ACC112 (cell line): ENCODE measurements at regions not wholly inside any gene's neighbourhood (a gene's known extent, or its start where the extent isn't known, plus 50 kb on each side); places are given as distances from the start of the nearest gene placed in this dataset.
"Not testable (repeated sequence)": the region's sequence is repeated elsewhere in the genome, so short reads cannot be mapped to it uniquely, and the experiment has no call there.

Source experiments
- H2AFZ ChIP-seq: fragments of 200-600 bp; sonication (generic); one replicate; pipeline ENCODE4 v1.6.0; 2017; ENCODE audit warnings: antibody characterized with exemption, low read length; ENCODE audit not compliant: unreplicated experiment
- H3K27ac ChIP-seq: fragments of 200-600 bp; sonication (generic); 2 replicates; pipeline ENCODE4 v1.5.1; 2014; ENCODE audit warnings: low read depth, mild to moderate bottlenecking, antibody characterized with exemption, low read length, moderate library complexity
- H3K27me3 ChIP-seq: fragments of 200-600 bp; sonication (generic); 2 replicates; pipeline ENCODE4 v1.6.1; 2014; ENCODE audit warnings: mild to moderate bottlenecking, antibody characterized with exemption, low read length, moderate library complexity, mixed read lengths; ENCODE audit not compliant: insufficient read depth
- H3K36me3 ChIP-seq: fragments of 200-600 bp; sonication (generic); 2 replicates; pipeline ENCODE4 v1.6.1; 2016; ENCODE audit warnings: mild to moderate bottlenecking, antibody characterized with exemption, low read length, moderate library complexity, mixed read lengths; ENCODE audit not compliant: insufficient read depth
- H3K4me1 ChIP-seq: fragments of 200-600 bp; sonication (generic); one replicate; pipeline ENCODE4 v1.6.1; 2016; ENCODE audit warnings: low read length, mixed read lengths; ENCODE audit not compliant: insufficient read depth, unreplicated experiment, control insufficient read depth
- H3K4me3 ChIP-seq: fragments of 200-600 bp; sonication (generic); 2 replicates; pipeline ENCODE4 v1.5.1; 2014; ENCODE audit warnings: mild to moderate bottlenecking, low read depth, low read length
- H3K79me2 ChIP-seq: fragments of 200-600 bp; sonication (generic); one replicate; pipeline ENCODE4 v1.6.0; 2016; ENCODE audit warnings: low read length; ENCODE audit not compliant: control insufficient read depth, unreplicated experiment, insufficient read depth

- not testable (repeated sequence) for H2AFZ ChIP-seq, H3K4me1 ChIP-seq, H3K79me2 ChIP-seq, H3K4me3 ChIP-seq, H3K27ac ChIP-seq, H3K27me3 ChIP-seq, H3K36me3 ChIP-seq
These were observed 1328.6 kb downstream of the GRIK2 start for GRCh38 chr6:102722086-102722485.

GRCh38 chr6:102717737-102718456 lies 1324.4 kb downstream of the GRIK2 start:
- no peak overlapping the region for H3K27ac ChIP-seq
- H3K4me1 ChIP-seq: no peaks in the 10 kb centered on the region
- no peaks in the 10 kb centered on the region for H3K36me3 ChIP-seq
- H3K4me3 ChIP-seq: no peak overlapping the region
- H3K79me2 ChIP-seq: no peaks in the 10 kb centered on the region
- H3K27me3 ChIP-seq: no peaks in the 10 kb centered on the region
- H2AFZ ChIP-seq: no peak overlapping the region

- Histone ChIP-seq H3K4me1 (no peaks in the 10 kb centered on the region), H3K27me3 (no peaks in the 10 kb centered on the region), H3K4me3 (no peak overlapping the region)
These were observed 1323.7 kb downstream of the GRIK2 start for GRCh38 chr6:102717252-102717651.

GRCh38 chr6:102701019-102701418 lies 1307.5 kb downstream of the GRIK2 start:
- Histone ChIP-seq H3K27ac (no peak overlapping the region), H3K4me1 (no peaks in the 10 kb centered on the region), H2AFZ (no peak overlapping the region), H3K4me3 (no peak overlapping the region), H3K27me3 (no peaks in the 10 kb centered on the region), H3K36me3 (no peaks in the 10 kb centered on the region), H3K79me2 (no peaks in the 10 kb centered on the region)

More at GRCh38 chr6:102717252-102717651, 1323.7 kb downstream of the GRIK2 start:
- Histone ChIP-seq H3K79me2 (no peaks in the 10 kb centered on the region), H2AFZ (no peak overlapping the region), H3K27ac (no peak overlapping the region), H3K36me3 (no peaks in the 10 kb centered on the region)

GRCh38 chr6:102686461-102686860 lies 1293.0 kb downstream of the GRIK2 start:
- H2AFZ ChIP-seq: no peak overlapping the region
- no peaks in the 10 kb centered on the region for H3K27me3 ChIP-seq
- H3K4me1 ChIP-seq: no peaks in the 10 kb centered on the region
- H3K36me3 ChIP-seq: no peaks in the 10 kb centered on the region
- no peak overlapping the region for H3K27ac ChIP-seq
- H3K4me3 ChIP-seq: no peak overlapping the region
- H3K79me2 ChIP-seq: no peaks in the 10 kb centered on the region

- H2AFZ ChIP-seq: no peak overlapping the region
- H3K79me2 ChIP-seq: no peaks in the 10 kb centered on the region
- no peaks in the 10 kb centered on the region for H3K27me3 ChIP-seq
- H3K4me3 ChIP-seq: no peak overlapping the region
- no peak overlapping the region for H3K27ac ChIP-seq
- H3K4me1 ChIP-seq: no peaks in the 10 kb centered on the region
- no peaks in the 10 kb centered on the region for H3K36me3 ChIP-seq
These were observed 1286.9 kb downstream of the GRIK2 start for GRCh38 chr6:102680413-102680812.

- Histone ChIP-seq H3K4me1 (no peaks in the 10 kb centered on the region), H3K4me3 (no peak overlapping the region), H3K79me2 (no peaks in the 10 kb centered on the region), H3K36me3 (no peaks in the 10 kb centered on the region), H3K27me3 (no peaks in the 10 kb centered on the region), H3K27ac (no peak overlapping the region), H2AFZ (no peak overlapping the region)
These were observed 1286.4 kb downstream of the GRIK2 start for GRCh38 chr6:102679865-102680264.

GRCh38 chr6:102677225-102677624 lies 1283.7 kb downstream of the GRIK2 start:
- Histone ChIP-seq H3K4me1 (no peaks in the 10 kb centered on the region), H3K27me3 (no peaks in the 10 kb centered on the region), H2AFZ (no peak overlapping the region), H3K79me2 (no peaks in the 10 kb centered on the region), H3K4me3 (no peak overlapping the region), H3K36me3 (no peaks in the 10 kb centered on the region), H3K27ac (no peak overlapping the region)

- H3K27ac ChIP-seq: no peak overlapping the region
- H3K4me1 ChIP-seq: no peaks in the 10 kb centered on the region
- no peaks in the 10 kb centered on the region for H3K79me2 ChIP-seq
- no peaks in the 10 kb centered on the region for H3K27me3 ChIP-seq
- no peaks in the 10 kb centered on the region for H3K36me3 ChIP-seq
- H3K4me3 ChIP-seq: no peak overlapping the region
- H2AFZ ChIP-seq: no peak overlapping the region
These were observed 1277.2 kb downstream of the GRIK2 start for GRCh38 chr6:102670735-102671134.

- no peak overlapping the region for H3K4me3 ChIP-seq
These were observed 1269.3 kb downstream of the GRIK2 start for GRCh38 chr6:102662851-102663250.

GRCh38 chr6:102660303-102660702 lies 1266.8 kb downstream of the GRIK2 start:
- Histone ChIP-seq H2AFZ (no peak overlapping the region), H3K36me3 (no peaks in the 10 kb centered on the region), H3K4me1 (no peaks in the 10 kb centered on the region), H3K79me2 (no peaks in the 10 kb centered on the region), H3K27me3 (no peaks in the 10 kb centered on the region), H3K27ac (no peak overlapping the region), H3K4me3 (no peak overlapping the region)

More at GRCh38 chr6:102662851-102663250, 1269.3 kb downstream of the GRIK2 start:
- H3K4me1 ChIP-seq: no peaks in the 10 kb centered on the region
- no peaks in the 10 kb centered on the region for H3K36me3 ChIP-seq
- no peak overlapping the region for H2AFZ ChIP-seq
- no peaks in the 10 kb centered on the region for H3K27me3 ChIP-seq
- no peak overlapping the region for H3K27ac ChIP-seq
- no peaks in the 10 kb centered on the region for H3K79me2 ChIP-seq
